HG02938 (cell line): ENCODE measurements at regions not wholly inside any gene's neighbourhood (a gene's known extent, or its start where the extent isn't known, plus 50 kb on each side); places are given as distances from the start of the nearest gene placed in this dataset.

Experiments
- ATAC-seq: cut with Tn5 transposase; IDR thresholded peaks from one replicate; pipeline ENCODE4 v1.9.1; 2021; ENCODE audit warnings: mild to moderate bottlenecking, moderate library complexity; ENCODE audit not compliant: unreplicated experiment

GRCh38 chr4:27702730-27703431 is 842.2 kb downstream of the STIM2 start:
- ATAC-seq, result no peak

- ATAC-seq, result no peak
These were observed 843.1 kb downstream of the STIM2 start for GRCh38 chr4:27703771-27704170.

GRCh38 chr4:27711041-27711440 is 850.4 kb downstream of the STIM2 start:
- ATAC-seq, result no peak

- ATAC-seq, result no peak
These were observed 853.4 kb downstream of the STIM2 start for GRCh38 chr4:27714073-27714472.

GRCh38 chr4:27716693-27717430 is 856.2 kb downstream of the STIM2 start:
- ATAC-seq, result no peak

- no peak for ATAC-seq
These were observed 856.8 kb downstream of the STIM2 start for GRCh38 chr4:27717431-27717755.

- ATAC-seq, result peak; percentile 84
These were observed 859.5 kb downstream of the STIM2 start for GRCh38 chr4:27720010-27720766.

GRCh38 chr4:27721193-27721592 is 860.6 kb downstream of the STIM2 start:
- no peak for ATAC-seq

GRCh38 chr4:27728892-27729291 is 868.3 kb downstream of the STIM2 start:
- ATAC-seq, result no peak

GRCh38 chr4:27742816-27743215 is 882.2 kb downstream of the STIM2 start:
- ATAC-seq, result no peak

- no peak for ATAC-seq
These were observed 899.3 kb downstream of the STIM2 start for GRCh38 chr4:27759611-27760575.

GRCh38 chr4:27763830-27764525 is 903.3 kb downstream of the STIM2 start:
- ATAC-seq, result no peak

GRCh38 chr4:27764526-27764837 is 903.8 kb downstream of the STIM2 start:
- ATAC-seq, result peak; percentile 79

GRCh38 chr4:27770895-27771294 is 910.3 kb downstream of the STIM2 start:
- ATAC-seq, result no peak

- no peak for ATAC-seq
These were observed 914.5 kb downstream of the STIM2 start for GRCh38 chr4:27775156-27775555.

GRCh38 chr4:27779827-27780226 is 919.2 kb downstream of the STIM2 start:
- no peak for ATAC-seq

- no peak for ATAC-seq
These were observed 926.6 kb downstream of the STIM2 start for GRCh38 chr4:27787195-27787594.

GRCh38 chr4:27789773-27790172 is 929.1 kb downstream of the STIM2 start:
- no peak for ATAC-seq

GRCh38 chr4:27790911-27791310 is 930.3 kb downstream of the STIM2 start:
- ATAC-seq, result no peak

GRCh38 chr4:27791640-27792039 is 931.0 kb downstream of the STIM2 start:
- ATAC-seq, result no peak
